ENCODE measurements at regions not wholly inside any gene's neighbourhood (a gene's known extent, or its start where the extent isn't known, plus 50 kb on each side); places are given as distances from the start of the nearest gene placed in this dataset.
"Not testable (repeated sequence)": the region's sequence is repeated elsewhere in the genome, so short reads cannot be mapped to it uniquely, and the experiment has no call there.

DNA sequence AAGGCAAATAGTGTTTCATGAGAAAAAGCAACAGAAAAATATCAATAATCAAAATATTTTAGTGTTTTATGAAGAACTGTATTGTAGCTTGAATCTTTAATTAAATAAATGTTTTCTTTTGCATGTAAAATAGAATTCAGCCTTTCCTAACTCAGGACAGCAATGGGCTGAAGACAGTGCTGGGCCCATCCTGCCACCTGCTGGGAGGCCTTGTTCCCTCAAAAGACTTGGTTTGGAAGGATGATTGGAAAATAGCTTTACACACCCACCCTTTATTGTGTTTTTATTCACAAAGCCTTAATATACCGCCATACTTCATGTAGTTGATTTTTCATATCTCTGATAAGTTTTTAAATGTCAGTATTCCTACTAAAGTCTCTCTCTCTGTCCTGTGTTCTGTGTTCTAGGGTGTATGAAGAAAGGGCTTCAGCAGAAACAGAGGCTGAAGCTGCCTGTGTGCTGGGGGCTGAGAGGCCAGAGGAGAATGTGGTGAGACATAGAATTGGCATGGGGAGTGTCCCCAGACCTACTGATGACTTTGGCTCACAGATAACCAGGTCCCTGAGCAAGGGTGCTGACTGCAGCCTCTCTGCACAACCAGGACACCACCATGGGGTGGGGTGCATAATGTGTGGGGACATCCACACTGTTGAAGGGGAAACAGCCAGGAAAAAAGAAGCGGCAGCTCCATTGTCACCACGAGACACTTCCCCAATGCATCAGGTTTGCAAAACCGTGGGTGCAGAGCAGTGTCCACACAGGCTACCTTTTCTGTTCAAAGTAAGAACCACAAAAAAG, 286.0 kb upstream of the WSB1 start:
- DNase-seq (ENCODE audit: low spot score); CTCF ChIA-PET; H3K27ac ChIP-seq; POLR2A ChIA-PET (ENCODE audit: low non-redundant PET): not testable (repeated sequence)

DNA sequence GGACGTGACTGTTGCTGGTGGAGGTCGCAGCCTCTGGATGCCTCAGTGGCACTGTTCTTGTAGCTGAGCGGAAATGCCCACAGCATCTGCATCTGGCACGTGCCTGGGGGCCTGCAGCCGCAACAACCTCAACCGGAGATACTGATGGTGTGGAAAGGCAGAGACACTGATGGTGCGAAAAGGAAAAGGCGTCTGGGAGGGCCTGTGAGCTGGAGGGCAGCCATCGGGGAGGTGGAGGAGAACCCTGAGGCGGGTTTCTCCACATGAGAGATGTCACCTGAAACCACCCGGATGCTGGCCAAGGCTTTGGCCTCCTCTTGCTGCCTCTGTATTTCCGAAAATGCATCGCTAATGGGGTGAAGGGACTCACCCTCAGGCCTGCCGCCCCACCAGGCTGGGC, 284.8 kb upstream of the WSB1 start:
- DNase-seq (ENCODE audit: low spot score): no peak
- H3K27ac ChIP-seq: no peak overlapping the region
- ChIA-PET CTCF (no interaction called here), POLR2A (ENCODE audit: low non-redundant PET) (no interaction called here)
- TF ChIP-seq, protein P1, sequence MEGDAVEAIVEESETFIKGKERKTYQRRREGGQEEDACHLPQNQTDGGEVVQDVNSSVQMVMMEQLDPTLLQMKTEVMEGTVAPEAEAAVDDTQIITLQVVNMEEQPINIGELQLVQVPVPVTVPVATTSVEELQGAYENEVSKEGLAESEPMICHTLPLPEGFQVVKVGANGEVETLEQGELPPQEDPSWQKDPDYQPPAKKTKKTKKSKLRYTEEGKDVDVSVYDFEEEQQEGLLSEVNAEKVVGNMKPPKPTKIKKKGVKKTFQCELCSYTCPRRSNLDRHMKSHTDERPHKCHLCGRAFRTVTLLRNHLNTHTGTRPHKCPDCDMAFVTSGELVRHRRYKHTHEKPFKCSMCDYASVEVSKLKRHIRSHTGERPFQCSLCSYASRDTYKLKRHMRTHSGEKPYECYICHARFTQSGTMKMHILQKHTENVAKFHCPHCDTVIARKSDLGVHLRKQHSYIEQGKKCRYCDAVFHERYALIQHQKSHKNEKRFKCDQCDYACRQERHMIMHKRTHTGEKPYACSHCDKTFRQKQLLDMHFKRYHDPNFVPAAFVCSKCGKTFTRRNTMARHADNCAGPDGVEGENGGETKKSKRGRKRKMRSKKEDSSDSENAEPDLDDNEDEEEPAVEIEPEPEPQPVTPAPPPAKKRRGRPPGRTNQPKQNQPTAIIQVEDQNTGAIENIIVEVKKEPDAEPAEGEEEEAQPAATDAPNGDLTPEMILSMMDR (conservative IDR thresholded peaks at IDR 0.05; ENCODE audit: low read depth): no peak

DNA sequence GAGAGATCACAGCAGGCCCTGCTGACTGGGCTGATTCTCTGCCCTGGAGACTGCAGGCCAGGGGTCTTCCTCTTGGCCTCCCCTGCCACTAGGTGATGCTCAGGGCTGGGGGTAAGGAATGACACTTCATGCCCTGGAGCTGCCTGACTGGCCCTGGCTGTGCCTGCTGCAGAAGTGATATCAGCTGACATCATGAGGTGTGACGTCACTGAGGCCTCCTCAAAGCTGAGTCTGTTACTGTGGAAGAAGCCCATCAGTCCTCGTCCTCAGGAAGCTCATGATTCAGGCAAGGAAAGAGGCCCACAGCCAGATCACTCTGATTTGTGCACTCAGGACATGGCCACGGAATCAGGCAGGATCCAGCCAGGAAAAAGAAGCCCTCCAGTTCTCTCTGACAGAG, 283.8 kb upstream of the WSB1 start:
- POLR2A ChIA-PET (ENCODE audit: low non-redundant PET); H3K27ac ChIP-seq; DNase-seq (ENCODE audit: low spot score); CTCF ChIA-PET: not testable (repeated sequence)

DNA sequence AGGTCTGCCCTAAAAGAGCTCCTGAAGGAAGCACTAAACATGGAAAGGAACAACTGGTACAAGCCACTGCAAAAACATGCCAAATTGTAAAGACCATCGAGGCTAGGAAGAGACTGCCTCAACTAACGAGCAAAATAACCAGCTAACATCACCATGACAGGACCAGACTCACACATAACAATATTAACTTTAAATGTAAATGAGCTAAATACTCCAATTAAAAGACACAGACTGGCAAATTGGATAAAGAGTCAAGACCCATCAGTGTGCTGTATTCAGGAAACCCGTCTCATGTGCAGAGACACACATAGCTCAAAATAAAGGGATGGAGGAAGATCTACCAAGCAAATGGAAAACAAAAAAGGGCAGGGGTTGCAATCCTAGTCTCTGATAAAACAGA, 263.4 kb upstream of the WSB1 start:
- POLR2A ChIA-PET (ENCODE audit: low non-redundant PET); DNase-seq (ENCODE audit: low spot score); H3K27ac ChIP-seq: not testable (repeated sequence)

DNA sequence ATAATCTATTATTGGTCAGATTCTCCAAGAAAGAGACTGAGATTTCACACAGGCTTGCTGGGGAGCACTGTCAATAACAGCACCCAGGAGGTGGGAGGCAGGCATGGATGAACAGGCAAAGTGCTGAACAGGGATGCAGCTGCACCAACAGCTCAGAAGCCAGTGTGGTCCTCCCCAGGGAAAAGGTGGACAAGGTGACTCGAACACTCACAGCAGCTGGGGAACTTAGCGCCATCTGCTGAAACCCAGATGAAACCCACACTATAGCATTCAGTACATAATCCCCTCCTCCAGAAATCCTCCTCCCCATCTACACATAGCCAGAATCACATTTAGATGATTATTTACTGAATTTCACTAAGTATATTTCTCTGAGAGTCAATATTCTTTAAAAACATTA, 255.2 kb upstream of the WSB1 start:
- H3K27ac ChIP-seq: no peak overlapping the region
- TF ChIP-seq, protein P1 (conservative IDR thresholded peaks at IDR 0.05; ENCODE audit: low read depth): 0 out of 2 replicates have a peak, but pooled peaks have one; percentile 6
- CTCF ChIA-PET: no interaction called here
- DNase-seq (ENCODE audit: low spot score): no peak
- POLR2A ChIA-PET (ENCODE audit: low non-redundant PET): no interaction called here

More for the DNA sequence above, 263.4 kb upstream of the WSB1 start:
- CTCF ChIA-PET: not testable (repeated sequence)

DNA sequence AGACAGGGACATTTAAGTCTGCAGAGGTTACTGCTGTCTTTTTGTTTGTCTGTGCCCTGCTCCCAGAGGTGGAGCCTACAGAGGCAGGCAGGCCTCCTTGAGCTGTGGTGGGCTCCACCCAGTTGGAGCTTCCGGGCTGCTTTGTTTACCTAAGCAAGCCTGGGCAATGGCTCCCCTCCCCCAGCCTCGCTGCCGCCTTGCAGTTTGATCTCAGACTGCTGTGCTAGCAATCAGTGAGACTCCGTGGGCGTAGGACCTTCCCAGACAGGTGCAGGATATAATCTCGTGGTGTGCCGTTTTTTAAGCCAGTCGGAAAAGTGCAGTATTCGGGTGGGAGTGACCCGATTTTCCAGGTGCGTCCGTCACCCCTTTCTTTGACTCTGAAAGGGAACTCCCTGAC, 248.9 kb upstream of the WSB1 start:
- POLR2A ChIA-PET (ENCODE audit: low non-redundant PET); CTCF ChIA-PET; DNase-seq (ENCODE audit: low spot score): not testable (repeated sequence)

DNA sequence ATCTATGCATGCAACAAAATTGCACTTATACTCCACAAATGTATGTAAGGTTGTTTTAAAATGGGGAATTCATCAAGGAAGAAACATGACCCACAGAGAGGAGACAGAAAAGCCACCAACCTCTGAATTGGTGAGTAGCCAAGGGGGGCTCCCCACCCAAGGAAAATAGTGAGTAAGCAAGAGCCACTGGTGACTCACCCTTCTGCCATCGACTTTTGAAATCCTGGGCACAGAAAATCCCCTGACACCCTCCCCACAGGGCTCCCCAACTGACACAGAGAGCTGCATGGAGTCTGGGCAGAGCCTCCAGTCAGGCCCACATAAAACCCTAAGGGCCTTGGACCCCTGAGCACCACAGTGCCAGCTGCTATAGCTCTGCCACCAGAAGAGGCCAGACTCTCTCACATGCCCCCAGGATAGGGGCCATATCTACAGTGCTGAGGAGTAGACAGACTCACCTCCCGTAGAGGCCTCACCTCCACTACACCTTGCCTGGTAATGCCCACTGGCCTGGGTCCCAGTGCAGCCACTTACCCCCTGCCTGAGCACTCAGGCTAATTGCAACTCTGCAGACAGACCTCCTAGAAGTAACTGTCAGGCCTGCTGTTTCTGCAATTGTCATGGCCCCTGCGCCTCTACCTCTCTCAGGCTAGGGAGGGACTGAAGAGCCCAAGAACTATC, 244.7 kb upstream of the WSB1 start:
- no peak overlapping the region for H3K27ac ChIP-seq
- TF ChIP-seq, protein P1 (conservative IDR thresholded peaks at IDR 0.05; ENCODE audit: low read depth): no peak
- CTCF ChIA-PET: interaction anchor here (0.6 kb wide), 1 partner anchor 390 kb away, joined by 3 read pairs; no protein-coding TSS in a partner anchor
- peak; percentile 5 for DNase-seq (ENCODE audit: low spot score)
- POLR2A ChIA-PET (ENCODE audit: low non-redundant PET): no interaction called here

More for the DNA sequence above, 248.9 kb upstream of the WSB1 start:
- H3K27ac ChIP-seq: not testable (repeated sequence)

DNA sequence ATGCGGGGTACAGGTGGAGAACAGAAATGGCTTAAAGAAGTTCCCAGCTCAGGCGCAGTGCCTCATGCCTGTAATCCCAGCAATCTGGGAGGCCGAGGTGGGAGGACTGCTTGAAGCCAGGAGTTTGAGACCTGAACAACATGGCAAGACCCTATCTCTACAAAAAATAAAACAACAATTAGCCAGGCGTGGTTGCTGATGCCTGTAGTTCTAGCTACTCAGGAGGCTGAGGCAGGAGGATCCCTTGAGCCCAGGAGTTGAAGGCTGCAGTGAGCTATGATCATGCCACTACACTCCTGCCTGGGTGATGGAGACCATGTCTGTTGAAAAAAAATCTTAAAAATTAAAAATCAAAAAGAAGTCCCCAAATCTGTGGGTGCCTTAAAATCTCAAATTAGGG, 228.3 kb upstream of the WSB1 start:
- ChIA-PET CTCF (no interaction called here), POLR2A (ENCODE audit: low non-redundant PET) (no interaction called here)
- no peak for DNase-seq (ENCODE audit: low spot score)
- no peak overlapping the region for H3K27ac ChIP-seq
- TF ChIP-seq, protein P1 (conservative IDR thresholded peaks at IDR 0.05; ENCODE audit: low read depth): no peak

Data from RWPE1 (cell line).